ENCODE measurements at regions not wholly inside any gene's neighbourhood (a gene's known extent, or its start where the extent isn't known, plus 50 kb on each side); places are given as distances from the start of the nearest gene placed in this dataset.
"Not testable (repeated sequence)": the region's sequence is repeated elsewhere in the genome, so short reads cannot be mapped to it uniquely, and the experiment has no call there.

- Mint-ChIP-seq H3K4me1 (no peaks in the 10 kb centered on the region), H3K36me3 (no peaks in the 10 kb centered on the region), H3K9me3 (no peaks in the 10 kb centered on the region), H3K27ac (no peak overlapping the region), H3K4me3 (no peak overlapping the region)
- ATAC-seq (no peak), DNase-seq (ENCODE audit: low spot score in 2 of 2) (no peak)
These were observed 72.8 kb upstream of the MAP10 start for GRCh38 chr1:232732344-232732910.

- no peak for ATAC-seq
- H3K27ac Mint-ChIP-seq = no peak overlapping the region
These were observed 67.3 kb upstream of the MAP10 start for GRCh38 chr1:232737917-232738316.

GRCh38 chr1:232743999-232744398 is 61.2 kb upstream of the MAP10 start:
- no peak for DNase-seq (ENCODE audit: low spot score in 2 of 2)
- H3K4me3 Mint-ChIP-seq = no peak overlapping the region
- H3K9me3 Mint-ChIP-seq = peaks cover 5% of the 10 kb centered on the region
- H3K36me3 Mint-ChIP-seq = no peaks in the 10 kb centered on the region
- no peaks in the 10 kb centered on the region for H3K4me1 Mint-ChIP-seq
- ATAC-seq = no peak
- no peak overlapping the region for H3K27ac Mint-ChIP-seq

More at GRCh38 chr1:232737917-232738316, 67.3 kb upstream of the MAP10 start:
- H3K9me3 Mint-ChIP-seq = no peaks in the 10 kb centered on the region
- no peaks in the 10 kb centered on the region for H3K4me1 Mint-ChIP-seq
- no peak overlapping the region for H3K4me3 Mint-ChIP-seq
- H3K36me3 Mint-ChIP-seq = no peaks in the 10 kb centered on the region
- no peak for DNase-seq (ENCODE audit: low spot score in 2 of 2)

- Mint-ChIP-seq H3K4me3 (no peak overlapping the region), H3K4me1 (no peaks in the 10 kb centered on the region), H3K27ac (no peak overlapping the region), H3K36me3 (no peaks in the 10 kb centered on the region), H3K9me3 (peaks cover 9% of the 10 kb centered on the region)
- DNase-seq (ENCODE audit: low spot score in 2 of 2) (no peak), ATAC-seq (no peak)
These were observed 60.4 kb upstream of the MAP10 start for GRCh38 chr1:232744847-232745246.

DNA sequence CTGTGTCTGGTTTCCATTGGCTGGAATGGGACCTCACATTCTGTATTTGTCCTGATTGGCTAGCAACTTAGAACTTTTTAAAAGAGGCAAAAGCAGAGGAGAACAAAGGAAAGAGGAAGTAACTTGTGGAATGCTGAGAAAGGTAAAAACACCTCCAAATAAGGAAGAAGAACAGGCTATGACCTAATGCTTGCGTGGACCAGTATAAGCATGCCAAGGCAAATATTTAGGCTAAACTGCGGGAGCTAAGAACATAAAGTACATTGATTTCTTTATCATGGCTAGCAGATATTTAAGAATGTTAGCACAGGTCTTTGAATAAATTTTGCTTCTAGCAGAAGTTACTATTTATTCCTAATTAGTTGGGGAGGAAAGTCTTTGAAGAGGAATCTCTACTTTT is 59.5 kb upstream of the MAP10 start:
- ATAC-seq; H3K4me1 Mint-ChIP-seq; DNase-seq (ENCODE audit: low spot score in 2 of 2); H3K4me3 Mint-ChIP-seq; H3K27ac Mint-ChIP-seq; H3K36me3 Mint-ChIP-seq: not testable (repeated sequence)
- H3K9me3 Mint-ChIP-seq = peaks cover 10% of the 10 kb centered on the region

GRCh38 chr1:232748910-232749368 is 56.3 kb upstream of the MAP10 start:
- H3K36me3 Mint-ChIP-seq = no peaks in the 10 kb centered on the region
- no peak for ATAC-seq
- H3K9me3 Mint-ChIP-seq = peaks cover 10% of the 10 kb centered on the region
- no peaks in the 10 kb centered on the region for H3K4me1 Mint-ChIP-seq
- no peak for DNase-seq (ENCODE audit: low spot score in 2 of 2)
- H3K4me3 Mint-ChIP-seq = no peak overlapping the region
- no peak overlapping the region for H3K27ac Mint-ChIP-seq

DNA sequence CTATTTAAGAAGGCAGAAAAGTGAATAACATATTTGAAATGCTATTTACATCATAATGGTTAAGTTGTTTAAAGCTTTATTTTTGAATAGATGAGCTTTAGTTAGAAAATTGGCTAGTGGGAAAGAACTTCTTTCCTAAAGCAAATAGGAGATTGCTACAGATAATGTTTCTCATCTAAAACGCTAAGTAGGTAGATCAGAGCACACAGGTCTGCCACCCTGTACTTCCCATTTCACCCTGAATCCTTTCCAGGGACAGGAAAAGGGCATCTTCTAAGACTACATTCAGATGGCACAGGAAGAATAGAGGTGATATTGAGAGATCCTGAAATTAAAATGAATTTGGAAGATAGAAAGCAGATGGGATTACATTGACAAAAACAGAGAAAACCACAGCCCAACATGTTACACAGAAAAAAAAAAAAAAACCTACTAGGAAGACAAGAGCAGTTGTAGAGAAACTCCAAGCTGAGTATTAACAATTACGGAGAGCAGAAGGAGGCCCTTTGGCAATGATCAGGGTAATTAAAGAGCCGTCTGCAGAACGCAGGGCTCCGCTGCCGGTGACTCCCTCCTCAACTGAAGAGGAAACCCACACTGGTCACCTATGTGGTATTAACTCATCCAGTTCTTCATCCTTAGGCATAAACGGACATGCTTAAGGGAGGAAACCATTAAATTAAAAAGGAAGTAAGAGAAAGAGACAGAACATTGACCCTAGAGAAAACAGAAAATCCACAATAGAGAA is 53.6 kb upstream of the MAP10 start:
- Mint-ChIP-seq H3K27ac (no peak overlapping the region), H3K4me1 (no peaks in the 10 kb centered on the region), H3K9me3 (peaks cover 10% of the 10 kb centered on the region), H3K4me3 (no peak overlapping the region), H3K36me3 (no peaks in the 10 kb centered on the region)
- ATAC-seq = no peak
- no peak for DNase-seq (ENCODE audit: low spot score in 2 of 2)

- Mint-ChIP-seq H3K4me3 (no peak overlapping the region), H3K4me1 (no peaks in the 10 kb centered on the region), H3K9me3 (peaks cover 10% of the 10 kb centered on the region), H3K36me3 (no peaks in the 10 kb centered on the region), H3K27ac (no peak overlapping the region)
- ATAC-seq = no peak
- DNase-seq (ENCODE audit: low spot score in 2 of 2) = no peak
These were observed 52.9 kb upstream of the MAP10 start for GRCh38 chr1:232752365-232752764.

GRCh38 chr1:232754930-232755329 is 50.3 kb upstream of the MAP10 start:
- Mint-ChIP-seq H3K9me3 (peaks cover under 1% of the 10 kb centered on the region), H3K4me1 (no peaks in the 10 kb centered on the region), H3K27ac (no peak overlapping the region), H3K36me3 (no peaks in the 10 kb centered on the region), H3K4me3 (no peak overlapping the region)
- ATAC-seq (peak; percentile 57), DNase-seq (ENCODE audit: low spot score in 2 of 2) (no peak)
